ENCODE measurements at regions not wholly inside any gene's neighbourhood (a gene's known extent, or its start where the extent isn't known, plus 50 kb on each side); places are given as distances from the start of the nearest gene placed in this dataset.
"Not testable (repeated sequence)": the region's sequence is repeated elsewhere in the genome, so short reads cannot be mapped to it uniquely, and the experiment has no call there.

GRCh38 chr10:76616666-76617065 is 1020.9 kb downstream of the KCNMA1 start:
- TF ChIP-seq CTCF, POLR2A (IDR thresholded peaks at IDR 0.05): not testable (repeated sequence)

Data from testis (tissue), 2 donors.